ENCODE measurements at regions not wholly inside any gene's neighbourhood (a gene's known extent, or its start where the extent isn't known, plus 50 kb on each side); places are given as distances from the start of the nearest gene placed in this dataset.

- TF ChIP-seq MAX (IDR thresholded peaks at IDR 0.05) (no peak), CTCF (IDR thresholded peaks at IDR 0.05; ENCODE audit: low read depth, low read length, missing input control) (no peak)
Observed at GRCh38 chr10:10492420-10492819, 525.3 kb upstream of the CELF2 start.
